Spleen (tissue), 11 donors: ENCODE measurements at regions not wholly inside any gene's neighbourhood (a gene's known extent, or its start where the extent isn't known, plus 50 kb on each side); places are given as distances from the start of the nearest gene placed in this dataset.
"Not testable (repeated sequence)": the region's sequence is repeated elsewhere in the genome, so short reads cannot be mapped to it uniquely, and the experiment has no call there.

Source experiments
- DNase-seq: peaks from one replicate; pipeline ENCODE4 v3.0.0-alpha.2; 2020
- H3K27ac ChIP-seq, 8 donors: fragments of 200-600 bp; sonication (generic) in 7 of 8; 1 replicate in 4 of 8; 2 replicates in 4 of 8; pipeline versions ENCODE4 v1.5.0 to v1.8.0; 2016 to 2021; ENCODE audit warnings: inconsistent platforms in 4 of 8, mild to moderate bottlenecking in 4 of 8, moderate library complexity in 1 of 8
- H3K27me3 ChIP-seq, 7 donors: fragments of 200-600 bp; sonication (generic) in 6 of 7; replicated peaks in 1 of 7; 1 replicate in 4 of 7; 2 replicates in 3 of 7; pipeline versions ENCODE4 v1.5.0 to v1.8.0; 2016 to 2021; ENCODE audit warnings: inconsistent platforms in 3 of 7, mild to moderate bottlenecking in 1 of 7
- H3K36me3 ChIP-seq, 6 donors: fragments of 200-600 bp; sonication (generic) in 5 of 6; 1 replicate in 4 of 6; 2 replicates in 2 of 6; pipeline versions ENCODE4 v1.5.0 to v1.8.0; 2016 to 2021; ENCODE audit warnings: inconsistent platforms in 2 of 6
- H3K4me1 ChIP-seq, 6 donors: fragments of 200-600 bp; sonication (generic) in 5 of 6; 1 replicate in 3 of 6; 2 replicates in 3 of 6; pipeline versions ENCODE4 v1.5.0 to v1.8.0; 2016 to 2021; ENCODE audit warnings: inconsistent platforms in 3 of 6
- H3K4me3 ChIP-seq, 8 donors: fragments of 200-600 bp; sonication (generic) in 7 of 8; 1 replicate in 4 of 8; 2 replicates in 4 of 8; pipeline versions ENCODE4 v1.5.0 to v1.8.0; 2016 to 2021; ENCODE audit warnings: inconsistent platforms in 4 of 8, mild to moderate bottlenecking in 4 of 8, moderate library complexity in 2 of 8
- H3K9me3 ChIP-seq, 8 donors: fragments of 200-600 bp; sonication (generic) in 7 of 8; 1 replicate in 4 of 8; 2 replicates in 4 of 8; pipeline versions ENCODE4 v1.5.0 to v1.8.0; 2016 to 2021; ENCODE audit warnings: inconsistent platforms in 4 of 8
- POLR2A ChIP-seq, 3 donors: fragments of 450-650 bp; IDR thresholded peaks; one replicate each; pipeline ENCODE4 v1.5.1; 2017; ENCODE audit warnings: antibody characterized with exemption in 3 of 3, mild to moderate bottlenecking in 1 of 3
- POLR2AphosphoS5 ChIP-seq, 3 donors: sonication (generic); formaldehyde crosslinking; IDR thresholded peaks; one replicate each; pipeline ENCODE4 v1.5.1; 2017; ENCODE audit warnings: antibody characterized with exemption in 3 of 3
- WGBS, 5 donors: extraction: QIAGEN DNeasy Blood & Tissue Kit in 3 of 5; methylation state at CpG; one replicate each; pipeline versions ENCODE4 v1.1.5 to v1.1.7; 2013 to 2018; 5-methylcytosine and 5-hydroxymethylcytosine counted together
- intact Hi-C: fragments of 100-400 bp; cut with DNase I; formaldehyde crosslinking; loops from one replicate; pipeline ENCODE4 v1.15.0; 2023; ENCODE audit warnings: low total_unique reads
- TF ChIP-seq, protein P1 (sequence below), 11 experiments: fragments of 200-600 bp in 7 of 11; fragments of 450-650 bp in 4 of 11; sonication (generic) in 4 of 11; IDR thresholded peaks in 8 of 11; conservative IDR thresholded peaks in 3 of 11; 1 replicate in 7 of 11; 2 replicates in 4 of 11; pipeline versions ENCODE4 v1.4.0 to v1.8.0; 2016 to 2021; ENCODE audit warnings: antibody characterized with exemption in 11 of 11, inconsistent platforms in 4 of 11, mild to moderate bottlenecking in 1 of 11
- donor health status: healthy with polysubstance abuse.
- donor health status: DM: no; HTN: no; CAD: no; lungs with moderate emphysema.
- donor health status: DM: no; HTN: no; CAD: no.
- donor health status: Bipolar disorder and iron deficiency.
- donor health status: healthy.
- donor health status: DM: no; HTN: no; CAD: no.
- donor health status: DM: yes; HTN: yes; CAD: no.

DNA sequence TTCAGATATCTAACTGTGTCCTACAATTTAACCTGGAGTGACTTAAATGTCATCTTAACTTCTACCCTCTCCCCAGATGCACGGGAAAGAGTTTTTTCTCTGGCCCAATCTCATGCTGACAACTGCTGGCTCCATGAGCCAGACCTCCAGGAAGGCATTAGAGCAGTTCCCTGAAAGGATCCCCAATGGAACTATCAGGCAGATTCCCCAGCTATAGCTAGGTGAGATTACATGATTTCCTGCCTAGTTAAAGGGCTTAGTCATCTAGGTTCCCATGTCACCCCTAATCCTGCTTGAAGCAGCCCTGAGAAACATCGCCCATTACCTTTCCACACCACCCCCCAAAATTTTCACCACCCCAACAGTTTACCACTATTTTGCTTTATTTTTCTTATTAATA, 373.5 kb upstream of the TRPC7 start:
- no peak overlapping the region for H3K4me3 ChIP-seq
- H3K4me1 ChIP-seq: no peaks in the 10 kb centered on the region
- no peak for DNase-seq
- H3K9me3 ChIP-seq: peaks cover 0 to 39% (median 20%) of the 10 kb centered on the region in 8 donors
- no peak for TF ChIP-seq POLR2AphosphoS5 (IDR thresholded peaks at IDR 0.05)
- TF ChIP-seq, protein P1, sequence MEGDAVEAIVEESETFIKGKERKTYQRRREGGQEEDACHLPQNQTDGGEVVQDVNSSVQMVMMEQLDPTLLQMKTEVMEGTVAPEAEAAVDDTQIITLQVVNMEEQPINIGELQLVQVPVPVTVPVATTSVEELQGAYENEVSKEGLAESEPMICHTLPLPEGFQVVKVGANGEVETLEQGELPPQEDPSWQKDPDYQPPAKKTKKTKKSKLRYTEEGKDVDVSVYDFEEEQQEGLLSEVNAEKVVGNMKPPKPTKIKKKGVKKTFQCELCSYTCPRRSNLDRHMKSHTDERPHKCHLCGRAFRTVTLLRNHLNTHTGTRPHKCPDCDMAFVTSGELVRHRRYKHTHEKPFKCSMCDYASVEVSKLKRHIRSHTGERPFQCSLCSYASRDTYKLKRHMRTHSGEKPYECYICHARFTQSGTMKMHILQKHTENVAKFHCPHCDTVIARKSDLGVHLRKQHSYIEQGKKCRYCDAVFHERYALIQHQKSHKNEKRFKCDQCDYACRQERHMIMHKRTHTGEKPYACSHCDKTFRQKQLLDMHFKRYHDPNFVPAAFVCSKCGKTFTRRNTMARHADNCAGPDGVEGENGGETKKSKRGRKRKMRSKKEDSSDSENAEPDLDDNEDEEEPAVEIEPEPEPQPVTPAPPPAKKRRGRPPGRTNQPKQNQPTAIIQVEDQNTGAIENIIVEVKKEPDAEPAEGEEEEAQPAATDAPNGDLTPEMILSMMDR (IDR thresholded peaks at IDR 0.05 in 8 of 11, conservative IDR thresholded peaks at IDR 0.05 in 3 of 11): no peak
- TF ChIP-seq POLR2A (IDR thresholded peaks at IDR 0.05): no peak
- H3K36me3 ChIP-seq: no peaks in the 10 kb centered on the region
- intact Hi-C loops: no loop called here
- H3K27me3 ChIP-seq: no peaks in the 10 kb centered on the region
- 88 to 93% (median 90%) methylated on average over 2 of the region's 2 CpGs for WGBS, 5 donors
- H3K27ac ChIP-seq: no peak overlapping the region

DNA sequence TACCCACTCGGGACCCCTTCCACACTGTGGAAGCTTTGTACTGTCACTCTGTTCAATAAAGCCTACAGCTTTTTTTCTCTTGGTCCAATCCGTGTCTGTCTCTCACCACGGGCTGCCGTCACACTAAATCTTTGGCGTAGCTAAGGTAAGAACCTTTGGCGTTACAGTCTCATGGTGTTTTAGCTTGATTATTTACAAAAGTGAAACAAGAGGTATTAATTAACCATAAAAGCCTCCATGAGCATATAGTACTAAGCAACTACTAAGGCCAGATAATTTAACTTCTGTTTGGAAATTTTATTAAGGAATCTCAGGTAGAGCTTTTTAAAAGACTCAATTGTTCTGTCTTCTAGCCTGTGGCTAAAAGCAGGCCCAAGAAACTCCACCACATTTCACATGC, 370.7 kb upstream of the TRPC7 start:
- Histone ChIP-seq H3K36me3 (no peaks in the 10 kb centered on the region), H3K27ac (no peak overlapping the region), H3K9me3 (peaks cover 0 to 15% (median 0%) of the 10 kb centered on the region in 8 donors), H3K4me3 (no peak overlapping the region), H3K4me1 (no peaks in the 10 kb centered on the region), H3K27me3 (no peaks in the 10 kb centered on the region)
- TF ChIP-seq POLR2A (IDR thresholded peaks at IDR 0.05) (no peak), POLR2AphosphoS5 (IDR thresholded peaks at IDR 0.05) (no peak)
- TF ChIP-seq, protein P1 (IDR thresholded peaks at IDR 0.05 in 8 of 11, conservative IDR thresholded peaks at IDR 0.05 in 3 of 11): no peak
- intact Hi-C loops: no loop called here
- DNase-seq: no peak
- 52 to 64% (median 60%) methylated on average over 6 of the region's 6 CpGs for WGBS, 5 donors

DNA sequence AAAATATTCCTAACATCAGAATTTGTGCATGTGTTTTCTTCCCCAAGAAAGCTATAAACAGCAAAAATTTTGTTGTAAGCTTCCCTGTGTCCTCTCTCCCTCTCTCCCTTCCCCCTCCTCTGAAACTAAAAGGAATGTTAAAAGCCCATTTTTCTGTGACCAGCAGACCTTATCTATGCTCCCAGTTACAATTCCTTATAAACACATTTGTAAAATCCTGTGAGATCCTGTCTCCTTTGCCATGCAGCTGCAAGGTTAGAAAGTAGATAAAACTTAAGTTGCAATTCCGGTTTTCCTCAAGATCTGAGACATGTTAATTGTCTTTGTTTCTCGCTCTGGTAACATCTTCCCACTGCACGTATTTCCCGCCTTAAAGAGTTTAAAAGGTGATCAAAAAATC, 370.3 kb upstream of the TRPC7 start:
- intact Hi-C loops, H3K27ac ChIP-seq, H3K36me3 ChIP-seq, H3K4me1 ChIP-seq, H3K4me3 ChIP-seq, DNase-seq, H3K27me3 ChIP-seq: not testable (repeated sequence)
- WGBS, 5 donors: 43 to 52% (median 45%) methylated on average over 4 of the region's 4 CpGs
- H3K9me3 ChIP-seq: peaks cover 0 to 13% (median 0%) of the 10 kb centered on the region in 8 donors

DNA sequence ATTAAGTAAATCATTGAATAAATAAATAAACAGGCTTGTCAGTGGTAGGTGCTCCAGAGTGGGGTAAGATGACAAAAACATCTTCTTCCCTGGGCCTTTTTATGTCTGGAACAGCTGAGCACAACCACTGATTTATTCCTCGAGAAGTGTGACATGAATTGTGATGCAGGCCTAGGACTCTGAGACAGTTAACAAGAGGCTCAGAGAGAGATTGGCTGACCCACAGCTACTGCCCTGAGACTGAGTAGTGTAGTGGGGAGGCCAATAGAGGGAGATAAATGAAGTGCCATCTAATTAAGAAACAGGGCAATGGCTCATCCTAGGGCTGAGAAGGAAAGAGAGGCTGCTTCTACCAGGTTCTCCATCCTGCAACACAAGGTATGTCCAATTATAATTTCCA, 369.3 kb upstream of the TRPC7 start:
- peaks cover 0 to 11% (median 0%) of the 10 kb centered on the region in 8 donors for H3K9me3 ChIP-seq

More for the DNA sequence above, 369.3 kb upstream of the TRPC7 start:
- 71 to 96% (median 74%) methylated on average over 1 of the region's 1 CpG for WGBS, 5 donors
- no peak for DNase-seq
- Histone ChIP-seq H3K27ac (no peak overlapping the region), H3K4me3 (no peak overlapping the region), H3K4me1 (no peaks in the 10 kb centered on the region), H3K36me3 (no peaks in the 10 kb centered on the region), H3K27me3 (no peaks in the 10 kb centered on the region)
- intact Hi-C loops: no loop called here
- TF ChIP-seq POLR2A (IDR thresholded peaks at IDR 0.05) (no peak), POLR2AphosphoS5 (IDR thresholded peaks at IDR 0.05) (no peak)
- TF ChIP-seq, protein P1 (IDR thresholded peaks at IDR 0.05 in 8 of 11, conservative IDR thresholded peaks at IDR 0.05 in 3 of 11): no peak
